ENCODE measurements at regions not wholly inside any gene's neighbourhood (a gene's known extent, or its start where the extent isn't known, plus 50 kb on each side); places are given as distances from the start of the nearest gene placed in this dataset.
"Not testable (repeated sequence)": the region's sequence is repeated elsewhere in the genome, so short reads cannot be mapped to it uniquely, and the experiment has no call there.

- not testable (repeated sequence) for DNase-seq
Measured at GRCh38 chr16:32116533-32116932, 136.6 kb upstream of the TP53TG3D start.

GRCh38 chr16:32120372-32120771 is 132.7 kb upstream of the TP53TG3D start:
- DNase-seq, result not testable (repeated sequence)

GRCh38 chr16:32120779-32121178 is 132.3 kb upstream of the TP53TG3D start:
- DNase-seq, result not testable (repeated sequence)

- not testable (repeated sequence) for DNase-seq
Measured at GRCh38 chr16:32121273-32121900, 131.7 kb upstream of the TP53TG3D start.

- not testable (repeated sequence) for DNase-seq
Measured at GRCh38 chr16:32152434-32152833, 100.7 kb upstream of the TP53TG3D start.

- DNase-seq, result not testable (repeated sequence)
Measured at GRCh38 chr16:32187918-32188669, 65.0 kb upstream of the TP53TG3D start.

- not testable (repeated sequence) for DNase-seq
Measured at GRCh38 chr16:32202585-32202984, 50.5 kb upstream of the TP53TG3D start.

All from CD4-positive, alpha-beta T cell treated with Interleukin-17A for 4 hours (primary cell).